Aorta (tissue), 5 donors: ENCODE measurements at regions not wholly inside any gene's neighbourhood (a gene's known extent, or its start where the extent isn't known, plus 50 kb on each side); places are given as distances from the start of the nearest gene placed in this dataset.

Experiments
- ATAC-seq: fragments of 200-7000 bp; cut with Tn5 transposase; one replicate; pipeline ENCODE4 v1.9.1; 2022; ENCODE audit warnings: moderate library complexity; ENCODE audit not compliant: low FRiP score
- DNase-seq, 2 donors: peaks; one replicate each; pipeline ENCODE4 v3.0.0-alpha.2; 2020
- H3K27ac ChIP-seq, 2 donors: one replicate each; pipeline ENCODE4 v1.5.1; 2013; ENCODE audit warnings: low read length in 2 of 2, mild to moderate bottlenecking in 2 of 2, moderate library complexity in 2 of 2, control low read depth in 1 of 2, inconsistent platforms in 1 of 2, low read depth in 1 of 2
- H3K27me3 ChIP-seq, 2 donors: one replicate each; pipeline ENCODE4 v1.6.1; 2013; ENCODE audit warnings: control low read depth in 1 of 2, low read length in 1 of 2, mild to moderate bottlenecking in 1 of 2, moderate library complexity in 1 of 2; ENCODE audit not compliant: insufficient read depth in 2 of 2, control insufficient read depth in 1 of 2
- H3K36me3 ChIP-seq, 2 donors: one replicate each; pipeline ENCODE4 v1.6.1; 2013; ENCODE audit warnings: control low read depth in 1 of 2, low read length in 1 of 2, mild to moderate bottlenecking in 1 of 2; ENCODE audit not compliant: insufficient read depth in 2 of 2, control insufficient read depth in 1 of 2
- H3K4me1 ChIP-seq, 2 donors: one replicate each; pipeline ENCODE4 v1.6.1; 2013; ENCODE audit warnings: low read length in 2 of 2, control low read depth in 1 of 2, mild to moderate bottlenecking in 1 of 2, moderate library complexity in 1 of 2; ENCODE audit not compliant: insufficient read depth in 2 of 2, control insufficient read depth in 1 of 2
- H3K4me3 ChIP-seq, 2 donors: one replicate each; pipeline ENCODE4 v1.5.1; 2013; ENCODE audit warnings: low read length in 2 of 2, control low read depth in 1 of 2, mild to moderate bottlenecking in 1 of 2
- H3K9me3 ChIP-seq: one replicate; pipeline ENCODE4 v1.6.1; 2013; ENCODE audit warnings: mild to moderate bottlenecking, low read length; ENCODE audit not compliant: control insufficient read depth
- WGBS, 2 donors: extraction: QIAGEN DNeasy Blood & Tissue Kit; methylation state at CpG; one replicate each; pipeline ENCODE4 v1.1.7; 2013; 5-methylcytosine and 5-hydroxymethylcytosine counted together
- intact Hi-C, 2 donors: fragments of 100-400 bp; cut with DNase I; formaldehyde crosslinking; loops; one replicate each; pipeline versions ENCODE4 v1.14.2 to v1.15.0; 2022
- donor health status: healthy with polysubstance abuse.
- donor health status: Bipolar disorder and iron deficiency.
- donor health status: DM: no; HTN: no; CAD: no.
- donor health status: DM: no; HTN: no; CAD: no.
- donor health status: DM: yes; HTN: yes; CAD: no.

DNA sequence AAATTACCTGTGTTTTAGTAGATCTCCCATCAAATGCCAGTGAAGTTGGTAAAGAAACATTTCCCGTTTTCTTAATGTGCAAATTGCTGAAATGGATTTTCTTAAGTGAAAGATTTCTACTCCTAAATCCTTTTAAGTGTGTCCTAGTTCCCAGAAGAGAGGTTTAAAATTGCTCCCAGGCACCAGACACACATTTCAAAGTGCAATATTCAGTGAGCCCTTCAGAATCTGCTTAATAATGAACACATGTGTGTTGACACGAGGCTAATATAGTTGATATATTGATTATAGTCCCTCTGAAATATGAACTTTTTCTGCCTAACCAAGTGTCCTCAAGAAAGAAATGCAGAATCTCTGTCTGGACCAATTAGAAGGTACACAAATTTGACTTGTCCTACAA lies 861.7 kb upstream of the CNTNAP5 start:
- 8 to 26% methylated on average over 2 of the region's 2 CpGs for WGBS, 2 donors

DNA sequence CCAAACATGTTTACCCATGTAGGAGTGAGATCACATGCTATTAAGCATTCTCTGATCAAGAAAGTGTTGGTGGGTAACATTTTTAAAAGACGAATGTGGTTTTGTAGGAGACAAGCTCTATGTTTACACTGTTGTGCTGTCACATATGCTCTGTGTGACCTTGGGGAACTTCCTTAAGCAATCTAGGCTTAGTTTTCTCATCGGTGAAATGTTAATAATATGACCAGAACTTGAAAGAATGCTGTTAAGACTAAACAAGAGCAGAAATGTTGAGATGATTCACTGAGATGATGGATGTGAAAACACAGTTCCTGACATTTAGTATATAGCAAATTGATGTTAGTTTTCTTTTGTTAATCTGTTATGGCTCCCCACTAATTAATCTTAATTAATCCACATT lies 860.9 kb upstream of the CNTNAP5 start:
- H3K36me3 ChIP-seq: no peaks in the 10 kb centered on the region
- H3K27ac ChIP-seq: no peak overlapping the region
- WGBS, 2 donors: 28 to 29% methylated on average over 2 of the region's 2 CpGs
- DNase-seq (no peak), ATAC-seq (no peak)
- intact Hi-C loops: no loop called here
- no peaks in the 10 kb centered on the region for H3K27me3 ChIP-seq
- H3K9me3 ChIP-seq: no peaks in the 10 kb centered on the region
- no peak overlapping the region for H3K4me3 ChIP-seq
- no peaks in the 10 kb centered on the region for H3K4me1 ChIP-seq

More for the DNA sequence above, 861.7 kb upstream of the CNTNAP5 start:
- Histone ChIP-seq H3K36me3 (no peaks in the 10 kb centered on the region), H3K4me1 (no peaks in the 10 kb centered on the region), H3K4me3 (no peak overlapping the region), H3K9me3 (no peaks in the 10 kb centered on the region), H3K27me3 (no peaks in the 10 kb centered on the region), H3K27ac (no peak overlapping the region)
- intact Hi-C loops: no loop called here
- no peak for DNase-seq
- ATAC-seq: no peak

DNA sequence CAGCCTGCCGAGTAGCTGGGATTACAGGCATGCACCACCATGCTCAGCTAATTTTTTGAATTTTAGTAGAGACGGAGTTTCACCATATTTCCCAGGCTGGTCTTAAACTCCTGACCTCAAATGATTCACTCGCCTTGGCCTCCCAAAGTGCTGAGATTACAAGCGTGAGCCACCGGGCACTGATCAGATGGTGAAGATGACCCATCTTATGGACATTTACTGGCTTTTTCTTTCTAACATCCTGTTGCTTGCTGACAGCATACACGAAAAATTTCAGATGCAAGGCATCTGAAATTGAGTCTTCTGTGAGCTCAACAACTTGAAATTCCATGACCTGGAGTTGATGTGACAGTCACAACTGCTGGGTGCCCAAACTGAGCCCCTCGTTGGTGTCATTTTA lies 859.5 kb upstream of the CNTNAP5 start:
- ATAC-seq (no peak), DNase-seq (no peak)
- no peaks in the 10 kb centered on the region for H3K4me1 ChIP-seq
- 59 to 74% methylated on average over 7 of the region's 7 CpGs for WGBS, 2 donors
- H3K9me3 ChIP-seq: no peaks in the 10 kb centered on the region
- H3K27ac ChIP-seq: no peak overlapping the region
- intact Hi-C loops: no loop called here
- no peak overlapping the region for H3K4me3 ChIP-seq
- H3K36me3 ChIP-seq: no peaks in the 10 kb centered on the region
- no peaks in the 10 kb centered on the region for H3K27me3 ChIP-seq

DNA sequence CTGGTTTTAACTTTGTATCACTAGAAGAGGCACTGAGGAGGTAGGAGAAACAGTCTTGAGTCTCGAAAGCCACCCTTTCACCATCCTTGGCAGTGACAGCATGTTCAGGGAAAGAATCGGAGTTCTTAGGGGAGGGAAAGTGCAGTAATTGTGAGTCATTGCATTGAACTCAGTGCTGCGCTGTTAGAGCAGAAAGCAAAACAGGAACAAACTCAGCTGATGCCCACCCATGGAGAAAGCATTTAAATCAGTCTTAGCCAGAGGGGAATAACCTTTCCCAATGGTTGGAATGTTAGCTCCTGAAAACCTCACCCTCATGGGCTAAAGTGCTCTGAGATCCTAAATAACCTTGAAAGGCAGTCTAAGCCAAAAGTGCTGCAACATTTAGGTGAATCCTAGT lies 845.6 kb upstream of the CNTNAP5 start:
- DNase-seq: no peak
- Histone ChIP-seq H3K4me3 (no peak overlapping the region), H3K27me3 (no peaks in the 10 kb centered on the region), H3K36me3 (no peaks in the 10 kb centered on the region), H3K9me3 (peaks cover 1% of the 10 kb centered on the region), H3K4me1 (no peaks in the 10 kb centered on the region), H3K27ac (no peak overlapping the region)
- ATAC-seq: no peak
- intact Hi-C loops: no loop called here
- WGBS, 2 donors: 34 to 38% methylated on average over 3 of the region's 3 CpGs

DNA sequence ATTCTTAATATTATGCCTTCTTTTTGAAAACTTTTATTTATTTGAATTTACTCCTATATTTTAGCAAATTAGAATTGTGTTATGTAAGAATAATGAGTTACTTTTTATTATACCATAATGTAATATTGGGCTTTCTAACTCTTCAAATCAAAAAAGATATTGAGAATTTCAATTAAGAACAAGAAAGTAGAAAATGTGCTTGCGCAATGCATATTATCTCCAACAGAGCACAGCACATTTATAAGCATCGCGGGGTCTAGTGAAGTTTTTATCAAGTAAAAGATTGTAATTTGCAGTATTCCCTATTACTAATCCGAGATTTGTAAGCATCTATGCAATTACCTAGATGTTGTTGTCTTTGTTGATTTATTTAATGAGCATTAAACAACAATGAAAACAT lies 829.1 kb upstream of the CNTNAP5 start:
- ATAC-seq (no peak), DNase-seq (no peak)
- H3K4me1 ChIP-seq: no peaks in the 10 kb centered on the region
- no peaks in the 10 kb centered on the region for H3K9me3 ChIP-seq
- no peaks in the 10 kb centered on the region for H3K27me3 ChIP-seq
- no peak overlapping the region for H3K4me3 ChIP-seq
- H3K36me3 ChIP-seq: no peaks in the 10 kb centered on the region
- H3K27ac ChIP-seq: no peak overlapping the region
- WGBS, 2 donors: 89 to 90% methylated on average over 4 of the region's 4 CpGs
- intact Hi-C loops: no loop called here

DNA sequence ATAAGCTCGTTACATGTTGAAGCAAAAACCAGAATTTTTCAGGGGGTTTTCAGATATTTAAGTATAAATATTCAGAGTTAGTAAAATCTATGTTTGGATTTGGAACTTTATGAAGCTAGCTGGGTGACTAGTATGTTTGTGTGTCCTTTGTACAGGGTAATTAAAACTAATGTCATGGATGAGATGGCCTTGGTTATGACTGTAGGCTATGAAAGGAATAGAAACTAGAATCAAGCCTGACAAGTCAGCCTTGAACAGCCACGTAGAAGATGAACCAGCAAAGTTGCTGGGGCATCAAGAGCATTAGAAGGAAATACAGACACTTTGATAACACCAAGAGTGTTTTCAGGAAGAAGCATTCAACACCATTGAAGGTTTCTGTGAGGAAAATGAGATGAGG lies 825.1 kb upstream of the CNTNAP5 start:
- Histone ChIP-seq H3K27ac (no peak overlapping the region), H3K4me1 (no peaks in the 10 kb centered on the region), H3K4me3 (no peak overlapping the region), H3K27me3 (no peaks in the 10 kb centered on the region), H3K9me3 (no peaks in the 10 kb centered on the region), H3K36me3 (no peaks in the 10 kb centered on the region)
- 73 to 83% methylated on average over 2 of the region's 2 CpGs for WGBS, 2 donors
- no peak for DNase-seq
- no peak for ATAC-seq
- intact Hi-C loops: no loop called here

DNA sequence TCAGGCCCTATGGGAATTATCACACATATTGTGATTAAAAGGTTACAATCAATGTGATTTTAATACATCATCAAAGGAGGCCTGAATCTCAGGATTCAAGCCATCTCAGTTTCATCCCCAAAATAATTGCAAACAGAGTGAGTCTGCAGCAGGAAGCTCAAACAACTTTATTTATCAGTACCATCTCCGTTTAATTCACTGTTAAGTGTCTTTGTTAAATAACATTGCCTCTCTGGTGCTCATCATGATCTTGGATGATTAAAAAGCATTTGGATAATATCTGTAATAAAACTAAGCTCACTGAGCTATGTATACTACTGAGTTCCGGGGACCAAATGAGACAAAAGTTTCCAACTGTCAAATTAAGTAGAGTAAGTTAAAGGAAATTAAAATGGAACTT lies 817.8 kb upstream of the CNTNAP5 start:
- no peaks in the 10 kb centered on the region for H3K27me3 ChIP-seq
- H3K4me3 ChIP-seq: no peak overlapping the region
- H3K9me3 ChIP-seq: no peaks in the 10 kb centered on the region
- no peak for ATAC-seq
- intact Hi-C loops: no loop called here
- WGBS, 2 donors: 81 to 84% methylated on average over 2 of the region's 2 CpGs
- H3K4me1 ChIP-seq: no peaks in the 10 kb centered on the region
- no peak overlapping the region for H3K27ac ChIP-seq
- no peak for DNase-seq
- no peaks in the 10 kb centered on the region for H3K36me3 ChIP-seq

DNA sequence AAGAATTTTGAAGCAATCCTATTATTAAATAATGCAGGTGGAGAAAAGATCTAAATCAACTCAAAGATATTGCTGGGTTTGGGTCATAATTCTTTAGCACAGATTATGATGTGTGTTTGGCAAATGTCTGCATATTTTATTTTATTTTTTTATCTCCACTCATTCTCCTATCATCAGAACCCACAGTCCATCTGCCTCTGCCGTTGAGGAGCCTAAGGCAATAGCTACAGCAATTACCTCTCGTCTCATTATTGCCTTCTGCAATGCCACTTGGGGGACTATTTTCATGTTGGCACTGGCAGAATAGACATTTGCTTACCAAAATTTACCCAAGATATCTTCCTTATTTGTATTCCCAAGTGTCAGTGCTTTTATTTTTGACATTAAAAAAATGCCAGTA lies 815.9 kb upstream of the CNTNAP5 start:
- Histone ChIP-seq H3K4me1 (no peaks in the 10 kb centered on the region), H3K27ac (no peak overlapping the region), H3K36me3 (no peaks in the 10 kb centered on the region), H3K4me3 (no peak overlapping the region), H3K27me3 (no peaks in the 10 kb centered on the region), H3K9me3 (no peaks in the 10 kb centered on the region)
- WGBS, 2 donors: 74 to 79% methylated on average over 2 of the region's 2 CpGs
- intact Hi-C loops: no loop called here
- no peak for ATAC-seq
- DNase-seq: no peak

DNA sequence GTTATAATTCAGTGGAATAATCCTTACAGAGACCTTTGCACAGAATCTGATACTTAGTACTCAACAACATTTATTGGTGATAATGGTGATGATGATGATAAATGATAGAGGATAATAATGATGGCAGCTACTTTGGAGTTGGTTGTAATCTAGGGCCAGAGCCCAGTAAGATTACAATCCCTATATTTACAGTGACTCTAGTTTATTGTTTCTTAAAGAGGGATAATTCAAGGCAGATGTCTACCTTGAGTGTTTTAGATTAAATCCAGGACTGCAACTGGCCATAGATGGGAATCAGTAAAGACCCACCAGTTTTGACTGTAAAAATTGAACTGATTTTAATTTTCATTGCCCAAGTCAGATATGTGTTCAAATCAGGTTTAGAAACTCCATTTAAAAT lies 813.9 kb upstream of the CNTNAP5 start:
- no peaks in the 10 kb centered on the region for H3K36me3 ChIP-seq
- intact Hi-C loops: no loop called here
- H3K27ac ChIP-seq: no peak overlapping the region
- H3K9me3 ChIP-seq: no peaks in the 10 kb centered on the region
- H3K4me1 ChIP-seq: no peaks in the 10 kb centered on the region
- ATAC-seq (no peak), DNase-seq (no peak)
- no peaks in the 10 kb centered on the region for H3K27me3 ChIP-seq
- no peak overlapping the region for H3K4me3 ChIP-seq
